GM12878 (cell line): ENCODE measurements at regions not wholly inside any gene's neighbourhood (a gene's known extent, or its start where the extent isn't known, plus 50 kb on each side); places are given as distances from the start of the nearest gene placed in this dataset.

Experiments used
- ATAC-seq: fragments of 200-7000 bp; cut with Tn5 transposase; 3 replicates; pipeline ENCODE4 v1.9.1; 2020; ENCODE audit warnings: mild to moderate bottlenecking, moderate library complexity
- BruUV-seq: library from RNA; stranded (reverse); fragments of 400-500 nt; replicated peaks from 2 replicates; lab custom pipeline; 2021; lab: Mats Ljungman, UMichigan
- CTCF ChIA-PET: fragments of 300-600 bp; sonication (Branson Sonifier 250); formaldehyde crosslinking; extraction: SDS; loops from one replicate; lab custom pipeline; 2021; ENCODE audit warnings: inconsistent platforms; lab: Yijun Ruan, JAX
- POLR2A ChIA-PET: fragments of 350-600 bp; formaldehyde crosslinking; extraction: SDS; loops from one replicate; lab custom pipeline; 2021; ENCODE audit warnings: inconsistent platforms; lab: Charles Lee
- RAD21 ChIA-PET: fragments of 300-600 bp; sonication (Branson Sonifier 250); formaldehyde crosslinking; loops from one replicate; lab custom pipeline; 2023; ENCODE audit warnings: antibody characterized with exemption; ENCODE audit not compliant: unreplicated experiment; lab: Charles Lee
- SMC1A ChIA-PET: fragments of 300-600 bp; sonication (Branson Sonifier 250); formaldehyde crosslinking; loops from one replicate; lab custom pipeline; 2023; ENCODE audit not compliant: unreplicated experiment, uncharacterized antibody; lab: Charles Lee
- DNase-seq: peaks from one replicate; pipeline ENCODE4 v3.0.0-alpha.2; 2011; ENCODE audit warnings: low read depth, low spot score
- FAIRE-seq: peaks from 3 replicates; lab custom pipeline; 2011; peaks lifted over from hg19 to GRCh38; lab: Jason Lieb, UNC
- H2AFZ ChIP-seq: 2 replicates; pipeline ENCODE4 v1.6.0; 2011; ENCODE audit warnings: low read depth, low read length, control low read depth; ENCODE audit not compliant: control insufficient read depth
- H3K27ac ChIP-seq: 2 replicates; pipeline ENCODE4 v1.5.1; 2011; ENCODE audit warnings: control low read depth; ENCODE audit not compliant: control insufficient read depth, insufficient read depth
- H3K27me3 ChIP-seq, 2 experiments: replicated peaks in 1 of 2; 2 replicates each; pipeline versions ENCODE4 v1.6.0 to v1.6.1; 2011; ENCODE audit warnings: low read length in 1 of 2; ENCODE audit not compliant: control insufficient read depth in 2 of 2, insufficient read depth in 2 of 2
- H3K36me3 ChIP-seq, 2 experiments: 2 replicates each; pipeline ENCODE4 v1.5.1; 2011; ENCODE audit warnings: low read length in 1 of 2; ENCODE audit not compliant: control insufficient read depth in 2 of 2, insufficient read depth in 2 of 2
- H3K4me1 ChIP-seq: 2 replicates; pipeline ENCODE4 v1.6.1; 2011; ENCODE audit warnings: mild to moderate bottlenecking, low read length, moderate library complexity, mixed read lengths; ENCODE audit not compliant: control insufficient read depth, insufficient read depth
- H3K4me2 ChIP-seq: 2 replicates; pipeline ENCODE4 v1.6.0; 2011; ENCODE audit warnings: control low read depth; ENCODE audit not compliant: control insufficient read depth, insufficient read depth
- H3K4me3 ChIP-seq: fragments of 200-600 bp; sonication (generic); 2 replicates; pipeline ENCODE4 v1.5.1; 2016
- H3K79me2 ChIP-seq: 2 replicates; pipeline ENCODE4 v1.6.0; 2011; ENCODE audit warnings: low read length; ENCODE audit not compliant: control insufficient read depth, insufficient read depth
- H3K9ac ChIP-seq: 2 replicates; pipeline ENCODE4 v1.8.0; 2011; ENCODE audit warnings: low read length, control low read depth, mixed read lengths; ENCODE audit not compliant: control insufficient read depth, insufficient read depth
- H3K9me3 ChIP-seq: replicated peaks from 3 replicates; pipeline ENCODE4 v1.5.1; 2011; ENCODE audit warnings: mild to moderate bottlenecking, low read length; ENCODE audit not compliant: control insufficient read depth, insufficient read depth
- H4K20me1 ChIP-seq: 2 replicates; pipeline ENCODE4 v1.6.0; 2011; ENCODE audit not compliant: control insufficient read depth, insufficient read depth
- ATF7 ChIP-seq: fragments of 450-650 bp; IDR thresholded peaks from 2 replicates; pipeline ENCODE4 v1.6.1; 2016; ENCODE audit warnings: low read depth, mild to moderate bottlenecking
- EP300 ChIP-seq, 2 experiments: fragments of 150-350 bp in 1 of 2; IDR thresholded peaks; 2 replicates each; pipeline ENCODE4 v1.6.1; 2011 to 2012; ENCODE audit warnings: low read depth in 2 of 2, low read length in 2 of 2, borderline replicate concordance in 1 of 2, improper control_type of control experiment in 1 of 2, inconsistent platforms in 1 of 2; ENCODE audit not compliant: control insufficient read depth in 1 of 2
- HCFC1 ChIP-seq: fragments of 150-350 bp; IDR thresholded peaks from 2 replicates; pipeline ENCODE4 v1.6.1; 2014; ENCODE audit warnings: low read length
- LARP7 ChIP-seq: fragments of 450-650 bp; IDR thresholded peaks from 2 replicates; pipeline ENCODE4 v1.6.1; 2017; ENCODE audit warnings: mild to moderate bottlenecking
- MYC ChIP-seq: IDR thresholded peaks from 2 replicates; pipeline ENCODE4 v1.6.1; 2011; ENCODE audit warnings: mild to moderate bottlenecking, low read length, moderate library complexity, inconsistent platforms; ENCODE audit not compliant: insufficient read depth, insufficient replicate concordance, insufficient read length, severe bottlenecking
- NFXL1 ChIP-seq: fragments of 450-650 bp; IDR thresholded peaks from 2 replicates; pipeline ENCODE4 v1.6.1; 2017; ENCODE audit warnings: antibody characterized with exemption, mild to moderate bottlenecking, borderline replicate concordance
- POLR2A ChIP-seq: IDR thresholded peaks from 2 replicates; pipeline ENCODE4 v1.6.1; 2011; ENCODE audit warnings: low read depth, mild to moderate bottlenecking, low read length
- POU2F2 ChIP-seq: IDR thresholded peaks from 3 replicates; pipeline ENCODE4 v1.6.1; 2011; ENCODE audit warnings: low read depth, mild to moderate bottlenecking, low read length, borderline replicate concordance
- RAD51 ChIP-seq: fragments of 450-650 bp; IDR thresholded peaks from 2 replicates; pipeline ENCODE4 v1.6.1; 2016; ENCODE audit warnings: moderate library complexity, mild to moderate bottlenecking, inconsistent platforms
- SRF ChIP-seq, 2 experiments: IDR thresholded peaks; 2 replicates each; pipeline ENCODE4 v1.6.1; 2011; ENCODE audit warnings: low read depth in 2 of 2, low read length in 2 of 2, mild to moderate bottlenecking in 1 of 2, moderate library complexity in 1 of 2
- STAT1 ChIP-seq: fragments of 450-650 bp; conservative IDR thresholded peaks from 2 replicates; pipeline ENCODE4 v1.6.1; 2014; ENCODE audit warnings: antibody characterized with exemption, mild to moderate bottlenecking
- TCF7 ChIP-seq: IDR thresholded peaks from 2 replicates; pipeline ENCODE4 v1.6.1; 2014; ENCODE audit warnings: antibody characterized with exemption, borderline replicate concordance
- ZNF207 ChIP-seq: fragments of 450-650 bp; IDR thresholded peaks from 2 replicates; pipeline ENCODE4 v1.6.1; 2014; ENCODE audit warnings: antibody characterized with exemption, mild to moderate bottlenecking, borderline replicate concordance
- WGBS: methylation state at CpG from one replicate; pipeline ENCODE4 v1.1.6; 2016; ENCODE audit warnings: low lambda C conversion rate; ENCODE audit not compliant: insufficient replicate concordance, insufficient coverage; ENCODE audit errors: missing lambda C conversion rate; 5-methylcytosine and 5-hydroxymethylcytosine counted together
- in situ Hi-C: fragments of 300-500 bp; cut with MboI; formaldehyde crosslinking; loops from 9 replicates; pipeline ENCODE4 v1.14.3; 2018; ENCODE audit warnings: mixed read lengths
- intact Hi-C: fragments of 100-400 bp; cut with micrococcal nuclease; formaldehyde crosslinking; loops from one replicate; pipeline ENCODE4 v1.14.2; 2022; ENCODE audit not compliant: unreplicated experiment
- TF ChIP-seq, protein P1 (sequence below): fragments of 150-350 bp; IDR thresholded peaks from 2 replicates; pipeline ENCODE4 v1.6.1; 2014; ENCODE audit warnings: mild to moderate bottlenecking, low read depth, low read length
- TF ChIP-seq, protein P2 (sequence below): fragments of 450-650 bp; formaldehyde crosslinking; IDR thresholded peaks from 2 replicates; pipeline ENCODE4 v1.4.0; 2022; ENCODE audit warnings: mild to moderate bottlenecking, moderate library complexity

DNA sequence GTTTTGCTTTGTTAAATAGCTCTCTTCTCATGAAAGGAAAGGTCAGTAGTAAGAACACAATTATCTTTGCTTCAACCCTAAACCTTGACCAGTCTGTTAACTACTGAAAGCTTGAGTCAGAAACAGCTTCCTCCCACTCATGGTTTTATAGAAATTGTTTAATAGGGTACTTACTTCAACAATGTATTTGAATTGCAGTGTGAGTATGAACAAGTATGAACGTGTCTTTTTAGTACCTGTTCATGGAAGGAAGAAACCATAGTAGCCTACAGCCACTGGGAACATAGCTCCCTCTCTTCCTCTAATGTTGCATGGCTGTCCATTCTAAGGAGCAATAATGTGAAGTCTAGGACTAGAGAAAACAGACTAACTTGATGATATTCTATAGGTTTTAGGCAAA lies 311.0 kb downstream of the MCTP2 start:
- intact Hi-C loops, result no loop called here
- ChIA-PET RAD21 (no interaction called here), SMC1A (no interaction called here), CTCF (no interaction called here), POLR2A (no interaction called here)
- no peak for DNase-seq
- no peaks in the 10 kb centered on the region for H3K9me3 ChIP-seq
- in situ Hi-C loops, result no loop called here
- H3K4me3 ChIP-seq, result no peak overlapping the region
- no peaks in the 10 kb centered on the region for H3K27me3 ChIP-seq
- H3K4me2 ChIP-seq, result no peak overlapping the region
- TF ChIP-seq ATF7, result no peak
- no peak for TF ChIP-seq LARP7
- TF ChIP-seq NFXL1, result no peak
- no peak for TF ChIP-seq STAT1
- no peak for TF ChIP-seq SRF (IDR thresholded peaks at IDR 0.05; ENCODE audit: low read depth in 2 of 2, low read length in 2 of 2)
- no peak for TF ChIP-seq POU2F2
- TF ChIP-seq EP300 (IDR thresholded peaks at IDR 0.05; ENCODE audit: borderline replicate concordance in 1 of 2, control insufficient read depth in 1 of 2, low read depth in 2 of 2, low read length in 2 of 2), result no peak
- TF ChIP-seq, protein P1, sequence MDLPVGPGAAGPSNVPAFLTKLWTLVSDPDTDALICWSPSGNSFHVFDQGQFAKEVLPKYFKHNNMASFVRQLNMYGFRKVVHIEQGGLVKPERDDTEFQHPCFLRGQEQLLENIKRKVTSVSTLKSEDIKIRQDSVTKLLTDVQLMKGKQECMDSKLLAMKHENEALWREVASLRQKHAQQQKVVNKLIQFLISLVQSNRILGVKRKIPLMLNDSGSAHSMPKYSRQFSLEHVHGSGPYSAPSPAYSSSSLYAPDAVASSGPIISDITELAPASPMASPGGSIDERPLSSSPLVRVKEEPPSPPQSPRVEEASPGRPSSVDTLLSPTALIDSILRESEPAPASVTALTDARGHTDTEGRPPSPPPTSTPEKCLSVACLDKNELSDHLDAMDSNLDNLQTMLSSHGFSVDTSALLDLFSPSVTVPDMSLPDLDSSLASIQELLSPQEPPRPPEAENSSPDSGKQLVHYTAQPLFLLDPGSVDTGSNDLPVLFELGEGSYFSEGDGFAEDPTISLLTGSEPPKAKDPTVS, result no peak
- no peak for TF ChIP-seq POLR2A
- TF ChIP-seq ZNF207, result no peak
- no peak for TF ChIP-seq RAD51
- no peak for TF ChIP-seq HCFC1
- TF ChIP-seq, protein P2, sequence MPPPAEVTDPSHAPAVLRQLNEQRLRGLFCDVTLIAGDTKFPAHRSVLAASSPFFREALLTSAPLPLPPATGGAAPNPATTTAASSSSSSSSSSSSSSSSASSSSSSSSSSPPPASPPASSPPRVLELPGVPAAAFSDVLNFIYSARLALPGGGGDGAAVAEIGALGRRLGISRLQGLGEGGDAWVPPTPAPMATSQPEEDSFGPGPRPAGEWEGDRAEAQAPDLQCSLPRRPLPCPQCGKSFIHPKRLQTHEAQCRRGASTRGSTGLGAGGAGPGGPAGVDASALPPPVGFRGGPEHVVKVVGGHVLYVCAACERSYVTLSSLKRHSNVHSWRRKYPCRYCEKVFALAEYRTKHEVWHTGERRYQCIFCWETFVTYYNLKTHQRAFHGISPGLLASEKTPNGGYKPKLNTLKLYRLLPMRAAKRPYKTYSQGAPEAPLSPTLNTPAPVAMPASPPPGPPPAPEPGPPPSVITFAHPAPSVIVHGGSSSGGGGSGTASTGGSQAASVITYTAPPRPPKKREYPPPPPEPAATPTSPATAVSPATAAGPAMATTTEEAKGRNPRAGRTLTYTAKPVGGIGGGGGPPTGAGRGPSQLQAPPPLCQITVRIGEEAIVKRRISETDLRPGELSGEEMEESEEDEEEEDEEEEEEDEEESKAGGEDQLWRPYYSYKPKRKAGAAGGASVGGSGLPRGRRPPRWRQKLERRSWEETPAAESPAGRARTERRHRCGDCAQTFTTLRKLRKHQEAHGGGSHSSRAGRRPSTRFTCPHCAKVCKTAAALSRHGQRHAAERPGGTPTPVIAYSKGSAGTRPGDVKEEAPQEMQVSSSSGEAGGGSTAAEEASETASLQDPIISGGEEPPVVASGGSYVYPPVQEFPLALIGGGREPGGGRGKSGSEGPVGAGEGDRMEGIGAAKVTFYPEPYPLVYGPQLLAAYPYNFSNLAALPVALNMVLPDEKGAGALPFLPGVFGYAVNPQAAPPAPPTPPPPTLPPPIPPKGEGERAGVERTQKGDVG (CRISPR knock-in tag), result no peak
- TF ChIP-seq MYC, result no peak
- TF ChIP-seq TCF7, result no peak
- H2AFZ ChIP-seq, result no peak overlapping the region
- no TSS peak for BruUV-seq
- no peak overlapping the region for H3K9ac ChIP-seq
- WGBS, result 0% methylated on average over 1 of the region's 1 CpG
- no peaks in the 10 kb centered on the region for H3K36me3 ChIP-seq
- H4K20me1 ChIP-seq, result no peaks in the 10 kb centered on the region
- no peak for FAIRE-seq
- no peak for ATAC-seq
- no peaks in the 10 kb centered on the region for H3K4me1 ChIP-seq
- no peaks in the 10 kb centered on the region for H3K79me2 ChIP-seq
- no peak overlapping the region for H3K27ac ChIP-seq
